ENCODE measurements at regions not wholly inside any gene's neighbourhood (a gene's known extent, or its start where the extent isn't known, plus 50 kb on each side); places are given as distances from the start of the nearest gene placed in this dataset.
"Not testable (repeated sequence)": the region's sequence is repeated elsewhere in the genome, so short reads cannot be mapped to it uniquely, and the experiment has no call there.

GRCh38 chr10:65284495-65285041 lies 1641.3 kb upstream of the LRRTM3 start:
- ATAC-seq, result no peak
- peaks cover 6% of the 10 kb centered on the region; the same call in 1 of the 2 replicates for H3K4me1 ChIP-seq (ENCODE audit: insufficient read depth)

GRCh38 chr10:65285726-65286125 lies 1640.1 kb upstream of the LRRTM3 start:
- H3K9me3 Mint-ChIP-seq, result peaks cover 10% of the 10 kb centered on the region; the same call in 2 of the 3 replicates
- H2AFZ ChIP-seq; H3K79me2 ChIP-seq (replicated peaks; ENCODE audit: insufficient read depth); H3K27me3 Mint-ChIP-seq (ENCODE audit: insufficient read depth, low read depth, poor library complexity); H3K27me3 ChIP-seq (ENCODE audit: insufficient read depth); ATAC-seq; H3F3A ChIP-seq (replicated peaks; ENCODE audit: low read depth); H3K9me2 ChIP-seq (ENCODE audit: insufficient read depth); H3K27ac Mint-ChIP-seq; H4K20me1 ChIP-seq (replicated peaks; ENCODE audit: insufficient read depth); H3K4me3 ChIP-seq; H3K36me3 Mint-ChIP-seq (ENCODE audit: low read depth); H3K4me2 ChIP-seq; H3K36me3 ChIP-seq (ENCODE audit: insufficient read depth); H3K4me3 Mint-ChIP-seq; H3K27ac ChIP-seq (ENCODE audit: low read depth); H3K4me1 Mint-ChIP-seq; DNase-seq (ENCODE audit: low spot score): not testable (repeated sequence)
- peaks cover 12% of the 10 kb centered on the region for H3K4me1 ChIP-seq (ENCODE audit: insufficient read depth)

More at GRCh38 chr10:65284495-65285041, 1641.3 kb upstream of the LRRTM3 start:
- Histone ChIP-seq H3K79me2 (replicated peaks; ENCODE audit: insufficient read depth) (no peaks in the 10 kb centered on the region), H4K20me1 (replicated peaks; ENCODE audit: insufficient read depth) (no peaks in the 10 kb centered on the region), H3K4me2 (no peak overlapping the region), H3F3A (replicated peaks; ENCODE audit: low read depth) (no peaks in the 10 kb centered on the region), H2AFZ (no peak overlapping the region), H3K27ac (ENCODE audit: low read depth) (no peak overlapping the region), H3K27me3 (ENCODE audit: insufficient read depth) (no peaks in the 10 kb centered on the region), H3K4me3 (no peak overlapping the region), H3K36me3 (ENCODE audit: insufficient read depth) (no peaks in the 10 kb centered on the region), H3K9me2 (ENCODE audit: insufficient read depth) (peaks cover 5% of the 10 kb centered on the region; the same call in 1 of the 2 replicates)
- H3K27ac Mint-ChIP-seq, result no peak overlapping the region
- peaks cover 2% of the 10 kb centered on the region for H3K27me3 Mint-ChIP-seq (ENCODE audit: insufficient read depth, low read depth, poor library complexity)
- H3K36me3 Mint-ChIP-seq (ENCODE audit: low read depth), result peaks cover 7% of the 10 kb centered on the region; the same call in 2 of the 3 replicates
- H3K4me3 Mint-ChIP-seq, result no peak overlapping the region
- no peak for DNase-seq (ENCODE audit: low spot score)
- TF ChIP-seq STAT1 (IDR thresholded peaks at IDR 0.05; ENCODE audit: unreplicated experiment) (no peak), CTCF (conservative IDR thresholded peaks at IDR 0.05; ENCODE audit: low read depth in 2 of 2) (no peak), ZNF114 (CRISPR knock-in tag; IDR thresholded peaks at IDR 0.05) (no peak), POLR2AphosphoS5 (IDR thresholded peaks at IDR 0.05; ENCODE audit: low read depth) (no peak), EZH2phosphoT487 (IDR thresholded peaks at IDR 0.05; ENCODE audit: unreplicated experiment) (no peak)
- H3K9me3 Mint-ChIP-seq, result peaks cover 17% of the 10 kb centered on the region
- H3K4me1 Mint-ChIP-seq, result peaks cover 10% of the 10 kb centered on the region

GRCh38 chr10:65291286-65291685 lies 1634.5 kb upstream of the LRRTM3 start:
- no peaks in the 10 kb centered on the region for H3F3A ChIP-seq (replicated peaks; ENCODE audit: low read depth)
- H3K9me3 Mint-ChIP-seq, result no peaks in the 10 kb centered on the region; the same call in 2 of the 3 replicates
- H3K4me1 Mint-ChIP-seq, result peaks cover 6% of the 10 kb centered on the region
- no peak for TF ChIP-seq JUNB (IDR thresholded peaks at IDR 0.05; ENCODE audit: unreplicated experiment)
- no peak for TF ChIP-seq CTCF (conservative IDR thresholded peaks at IDR 0.05; ENCODE audit: low read depth in 2 of 2)
- no peak for TF ChIP-seq REST (IDR thresholded peaks at IDR 0.05; ENCODE audit: unreplicated experiment)
- TF ChIP-seq EZH2 (IDR thresholded peaks at IDR 0.05; ENCODE audit: low read depth, unreplicated experiment), result no peak
- TF ChIP-seq NANOG (IDR thresholded peaks at IDR 0.05; ENCODE audit: borderline replicate concordance), result no peak
- no peak for TF ChIP-seq STAT1 (IDR thresholded peaks at IDR 0.05; ENCODE audit: unreplicated experiment)
- no peak for TF ChIP-seq ZNF331 (CRISPR knock-in tag; IDR thresholded peaks at IDR 0.05; ENCODE audit: low read depth)
- no peak for TF ChIP-seq ZNF114 (CRISPR knock-in tag; IDR thresholded peaks at IDR 0.05)
- TF ChIP-seq ETS1 (IDR thresholded peaks at IDR 0.05), result no peak

More at GRCh38 chr10:65291286-65291685, 1634.5 kb upstream of the LRRTM3 start:
- H3K79me2 ChIP-seq (replicated peaks; ENCODE audit: insufficient read depth), result no peaks in the 10 kb centered on the region
- no peaks in the 10 kb centered on the region for H3K27me3 Mint-ChIP-seq (ENCODE audit: insufficient read depth, low read depth, poor library complexity)
- no peak overlapping the region for H3K4me3 ChIP-seq
- no peaks in the 10 kb centered on the region; the same call in 1 of the 2 replicates for H3K9me2 ChIP-seq (ENCODE audit: insufficient read depth)
- no peak for ATAC-seq
- H3K4me3 Mint-ChIP-seq, result no peak overlapping the region
- peaks cover 12% of the 10 kb centered on the region; the same call in 1 of the 2 replicates for H3K4me1 ChIP-seq (ENCODE audit: insufficient read depth)
- H3K27ac ChIP-seq (ENCODE audit: low read depth), result no peak overlapping the region
- no peaks in the 10 kb centered on the region for H4K20me1 ChIP-seq (replicated peaks; ENCODE audit: insufficient read depth)
- DNase-seq (ENCODE audit: low spot score), result no peak
- no peak overlapping the region for H2AFZ ChIP-seq
- no peaks in the 10 kb centered on the region for H3K27me3 ChIP-seq (ENCODE audit: insufficient read depth)
- no peaks in the 10 kb centered on the region for H3K36me3 ChIP-seq (ENCODE audit: insufficient read depth)
- H3K4me2 ChIP-seq, result no peak overlapping the region
- H3K27ac Mint-ChIP-seq, result no peak overlapping the region
- 0 out of 3 replicates have a peak, but pooled peaks cover 3% of the 10 kb centered on the region for H3K36me3 Mint-ChIP-seq (ENCODE audit: low read depth)
